ENCODE measurements at regions not wholly inside any gene's neighbourhood (a gene's known extent, or its start where the extent isn't known, plus 50 kb on each side); places are given as distances from the start of the nearest gene placed in this dataset.

DNA sequence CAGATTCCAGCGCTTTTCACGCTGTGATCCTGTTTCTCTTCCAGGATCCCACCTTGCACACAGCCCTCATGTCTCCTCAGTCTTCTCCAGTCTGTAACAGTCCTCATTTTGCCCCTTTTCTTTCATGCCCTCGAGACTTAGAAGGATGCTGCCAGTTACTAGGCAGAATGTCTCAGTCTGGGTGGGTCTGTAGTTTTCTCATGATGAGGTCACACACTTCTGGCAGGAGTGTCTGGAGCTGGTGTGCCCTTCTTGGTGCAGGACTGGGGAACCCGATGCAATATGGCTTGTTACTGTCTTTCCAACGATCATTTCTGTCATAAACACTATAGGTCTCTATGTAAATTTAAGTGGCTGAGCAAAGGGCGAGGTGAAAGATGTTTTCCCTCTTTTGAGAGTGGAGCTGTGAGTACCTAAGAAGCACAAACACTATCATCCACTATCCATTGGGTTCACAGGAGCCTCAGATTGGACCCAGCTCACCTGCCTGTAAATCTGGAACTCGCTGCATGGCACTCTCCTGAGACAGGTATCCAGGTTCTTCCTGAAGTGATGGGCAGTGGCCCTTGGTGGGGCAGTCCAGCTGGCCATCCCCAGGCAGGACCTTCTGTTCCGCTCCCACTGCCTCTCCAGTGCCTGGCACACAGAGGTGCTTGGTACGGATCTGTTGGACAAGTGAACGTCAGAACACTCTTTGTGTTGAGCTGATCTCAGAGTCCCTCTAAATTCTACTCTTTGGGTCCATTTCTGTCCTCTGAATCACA, 64.3 kb upstream of the ZNF32 start:
- no peak for TF ChIP-seq ZFX (IDR thresholded peaks at IDR 0.05)
- TF ChIP-seq, protein P1, sequence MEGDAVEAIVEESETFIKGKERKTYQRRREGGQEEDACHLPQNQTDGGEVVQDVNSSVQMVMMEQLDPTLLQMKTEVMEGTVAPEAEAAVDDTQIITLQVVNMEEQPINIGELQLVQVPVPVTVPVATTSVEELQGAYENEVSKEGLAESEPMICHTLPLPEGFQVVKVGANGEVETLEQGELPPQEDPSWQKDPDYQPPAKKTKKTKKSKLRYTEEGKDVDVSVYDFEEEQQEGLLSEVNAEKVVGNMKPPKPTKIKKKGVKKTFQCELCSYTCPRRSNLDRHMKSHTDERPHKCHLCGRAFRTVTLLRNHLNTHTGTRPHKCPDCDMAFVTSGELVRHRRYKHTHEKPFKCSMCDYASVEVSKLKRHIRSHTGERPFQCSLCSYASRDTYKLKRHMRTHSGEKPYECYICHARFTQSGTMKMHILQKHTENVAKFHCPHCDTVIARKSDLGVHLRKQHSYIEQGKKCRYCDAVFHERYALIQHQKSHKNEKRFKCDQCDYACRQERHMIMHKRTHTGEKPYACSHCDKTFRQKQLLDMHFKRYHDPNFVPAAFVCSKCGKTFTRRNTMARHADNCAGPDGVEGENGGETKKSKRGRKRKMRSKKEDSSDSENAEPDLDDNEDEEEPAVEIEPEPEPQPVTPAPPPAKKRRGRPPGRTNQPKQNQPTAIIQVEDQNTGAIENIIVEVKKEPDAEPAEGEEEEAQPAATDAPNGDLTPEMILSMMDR (conservative IDR thresholded peaks at IDR 0.05) = no peak
- no peak overlapping the region for H3K27ac ChIP-seq

DNA sequence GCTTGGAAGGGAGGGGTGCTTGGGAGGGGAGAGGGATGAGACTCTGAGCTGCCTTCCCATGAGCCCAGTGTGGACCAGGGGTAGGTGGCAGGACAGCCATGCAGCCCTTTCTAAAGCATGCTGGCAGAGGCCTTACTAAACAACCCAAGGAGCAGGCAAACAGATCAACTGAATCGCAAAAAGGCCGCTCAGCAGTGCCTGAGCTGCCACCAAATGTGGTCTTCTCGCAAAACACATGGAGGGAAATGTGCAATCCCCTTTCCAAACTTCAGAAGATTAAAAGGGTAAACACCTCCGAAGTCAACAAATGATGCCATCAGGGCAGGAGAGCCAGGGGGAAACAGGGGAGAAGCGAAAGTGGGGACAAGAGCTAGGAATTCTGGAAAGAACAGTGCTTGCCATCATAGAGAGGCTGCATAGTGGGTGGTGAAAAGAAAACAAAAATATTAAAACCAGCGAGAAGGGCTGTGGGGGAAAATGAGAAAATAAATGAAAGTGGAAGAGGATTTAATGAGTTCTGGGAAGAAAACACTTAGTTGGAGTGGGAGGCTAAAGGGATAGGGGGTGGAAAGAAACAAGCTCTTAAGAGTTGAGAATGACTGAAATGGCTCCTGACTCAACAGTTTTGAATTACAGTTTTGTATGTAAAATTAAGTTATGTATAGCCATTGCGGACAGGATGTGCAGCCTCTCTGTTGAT, 62.2 kb upstream of the ZNF32 start:
- H3K27ac ChIP-seq = no peak overlapping the region
- TF ChIP-seq ZFX (IDR thresholded peaks at IDR 0.05) = no peak
- TF ChIP-seq, protein P1 (conservative IDR thresholded peaks at IDR 0.05) = no peak

DNA sequence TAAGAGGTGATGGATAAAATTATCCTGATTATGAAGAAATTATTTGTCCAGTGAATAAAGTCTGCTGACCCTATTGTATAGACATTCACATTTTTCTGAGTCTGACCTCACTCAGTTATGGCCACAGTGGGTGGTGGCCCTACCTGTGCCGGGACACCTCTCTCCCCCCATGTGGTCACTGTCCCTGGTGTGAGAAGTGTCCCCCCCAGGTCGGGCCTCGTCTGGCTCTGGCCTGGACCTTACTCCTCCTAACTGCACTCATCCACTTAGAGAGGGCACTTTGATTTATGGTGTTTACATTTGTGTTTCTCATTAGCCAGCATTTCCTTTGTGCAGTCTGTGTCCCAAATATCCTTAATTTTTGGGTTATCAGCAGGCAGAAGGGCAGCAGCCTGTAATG, 59.6 kb upstream of the ZNF32 start:
- no peak overlapping the region for H3K27ac ChIP-seq
- TF ChIP-seq, protein P1 (conservative IDR thresholded peaks at IDR 0.05) = no peak
- TF ChIP-seq ZFX (IDR thresholded peaks at IDR 0.05) = no peak

DNA sequence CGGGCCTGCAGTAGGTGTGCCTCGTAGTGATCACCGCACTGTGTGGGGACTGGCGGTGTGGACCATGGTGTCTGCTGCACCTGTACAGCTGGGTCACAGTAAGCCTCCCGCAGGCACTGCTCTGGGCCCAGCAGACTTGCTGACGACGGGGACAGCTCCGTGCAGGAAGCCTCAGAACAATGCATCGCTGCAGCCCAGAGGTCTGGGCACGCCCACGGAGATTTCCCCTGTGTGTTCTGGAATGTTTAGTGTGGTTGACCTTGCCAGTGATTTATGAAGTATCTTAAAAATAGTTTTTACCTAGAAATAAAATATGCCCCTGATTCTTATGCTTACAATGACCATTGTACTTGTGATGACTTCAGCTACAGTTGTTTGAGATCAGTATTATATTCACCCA, 59.1 kb upstream of the ZNF32 start:
- H3K27ac ChIP-seq = no peak overlapping the region
- TF ChIP-seq, protein P1 (conservative IDR thresholded peaks at IDR 0.05) = no peak
- TF ChIP-seq ZFX (IDR thresholded peaks at IDR 0.05) = no peak

DNA sequence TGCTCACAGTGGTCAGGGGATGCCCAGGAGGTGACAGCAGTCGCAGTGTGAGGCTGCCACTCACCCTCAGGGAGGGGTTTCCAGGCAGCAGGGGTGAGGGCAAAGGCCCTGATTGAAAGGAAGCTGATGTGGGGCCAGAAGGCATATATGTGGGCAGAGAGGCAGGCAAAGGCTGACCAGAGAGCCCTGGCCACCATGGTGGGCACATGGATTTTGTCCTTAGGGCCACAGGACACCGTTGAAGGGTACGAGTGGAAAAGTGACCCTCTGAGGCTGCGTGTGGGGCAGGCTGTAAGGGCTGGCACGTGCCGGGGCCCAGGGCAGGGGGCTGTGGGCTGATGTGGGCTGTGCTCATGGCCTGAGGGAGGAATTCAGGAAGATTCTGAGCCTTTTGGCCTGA, 57.5 kb upstream of the ZNF32 start:
- no peak overlapping the region for H3K27ac ChIP-seq
- TF ChIP-seq, protein P1 (conservative IDR thresholded peaks at IDR 0.05) = no peak
- TF ChIP-seq ZFX (IDR thresholded peaks at IDR 0.05) = no peak

DNA sequence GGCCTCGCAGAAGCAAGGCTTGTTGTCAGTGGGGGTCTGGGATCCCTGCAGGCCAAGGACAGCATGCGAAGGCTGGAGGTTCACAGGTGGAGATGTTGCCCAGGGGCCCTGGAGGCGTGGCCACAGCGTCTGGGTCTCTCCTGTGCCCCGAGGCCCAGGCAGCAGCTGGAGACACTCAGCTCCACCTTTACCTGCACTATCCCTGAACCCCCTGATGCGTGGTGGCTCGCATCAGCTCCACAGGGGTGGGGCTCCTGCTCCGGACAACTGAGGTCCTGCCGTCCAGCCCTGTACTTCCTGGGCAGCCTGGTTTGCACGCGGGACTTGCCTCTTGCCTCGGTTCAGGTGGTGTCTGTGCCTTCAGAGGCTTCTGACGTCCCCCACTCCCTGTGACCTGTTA, 54.6 kb upstream of the ZNF32 start:
- TF ChIP-seq, protein P1 (conservative IDR thresholded peaks at IDR 0.05) = no peak
- TF ChIP-seq ZFX (IDR thresholded peaks at IDR 0.05) = no peak
- no peak overlapping the region for H3K27ac ChIP-seq

DNA sequence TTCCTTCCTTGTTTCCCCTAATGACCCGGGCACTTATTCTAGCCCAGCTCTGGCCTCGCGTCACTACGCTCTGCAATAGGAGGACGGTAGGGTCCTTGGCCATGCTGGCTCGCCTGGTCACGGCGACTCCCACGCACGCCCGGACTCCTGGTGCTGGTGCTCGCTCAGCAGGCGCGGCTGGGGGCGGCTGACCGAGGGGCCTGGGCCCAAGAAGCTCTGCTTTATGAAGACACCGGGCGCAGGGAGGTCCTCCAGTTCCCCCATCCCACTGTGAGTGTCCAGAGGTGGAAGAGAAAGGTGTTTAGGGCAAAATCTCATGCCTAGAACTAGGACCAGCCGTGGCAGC, 54.2 kb upstream of the ZNF32 start:
- no peak overlapping the region for H3K27ac ChIP-seq
- TF ChIP-seq, protein P1 (conservative IDR thresholded peaks at IDR 0.05) = no peak
